ENCODE measurements at regions not wholly inside any gene's neighbourhood (a gene's known extent, or its start where the extent isn't known, plus 50 kb on each side); places are given as distances from the start of the nearest gene placed in this dataset.

GRCh38 chr2:173663835-173664512 lies 301.2 kb downstream of the SP3 start:
- no peak overlapping the region for H3K27ac ChIP-seq (ENCODE audit: low read depth in 2 of 2, low read length in 2 of 2)
- H3K27me3 ChIP-seq (ENCODE audit: control insufficient read depth in 2 of 2, insufficient read depth in 2 of 2, low read length in 2 of 2): no peaks in the 10 kb centered on the region
- no peaks in the 10 kb centered on the region for H3K4me1 ChIP-seq (ENCODE audit: control insufficient read depth in 2 of 2, insufficient read depth in 2 of 2, low read length in 2 of 2)
- no peak overlapping the region for H3K9ac ChIP-seq (ENCODE audit: low read depth in 1 of 2, low read length in 2 of 2)
- H3K36me3 ChIP-seq (ENCODE audit: control insufficient read depth in 2 of 2, insufficient read depth in 2 of 2, low read length in 2 of 2): no peaks in the 10 kb centered on the region
- no peak overlapping the region for H3K4me3 ChIP-seq (ENCODE audit: low read length in 2 of 2)
- H3K9me3 ChIP-seq (ENCODE audit: control insufficient read depth in 2 of 2, low read length in 2 of 2): no peaks in the 10 kb centered on the region

- Histone ChIP-seq H3K9me3 (ENCODE audit: control insufficient read depth in 2 of 2, low read length in 2 of 2) (no peaks in the 10 kb centered on the region), H3K27ac (ENCODE audit: low read depth in 2 of 2, low read length in 2 of 2) (no peak overlapping the region), H3K4me1 (ENCODE audit: control insufficient read depth in 2 of 2, insufficient read depth in 2 of 2, low read length in 2 of 2) (no peaks in the 10 kb centered on the region)
Observed at GRCh38 chr2:173664513-173664910, 300.7 kb downstream of the SP3 start.

GRCh38 chr2:173666171-173666888 lies 298.8 kb downstream of the SP3 start:
- H3K27ac ChIP-seq (ENCODE audit: low read depth in 2 of 2, low read length in 2 of 2): no peak overlapping the region
- H3K4me1 ChIP-seq (ENCODE audit: control insufficient read depth in 2 of 2, insufficient read depth in 2 of 2, low read length in 2 of 2): no peaks in the 10 kb centered on the region
- no peak overlapping the region for H3K9ac ChIP-seq (ENCODE audit: low read depth in 1 of 2, low read length in 2 of 2)
- H3K4me3 ChIP-seq (ENCODE audit: low read length in 2 of 2): no peak overlapping the region
- no peaks in the 10 kb centered on the region for H3K27me3 ChIP-seq (ENCODE audit: control insufficient read depth in 2 of 2, insufficient read depth in 2 of 2, low read length in 2 of 2)
- no peaks in the 10 kb centered on the region for H3K9me3 ChIP-seq (ENCODE audit: control insufficient read depth in 2 of 2, low read length in 2 of 2)
- no peaks in the 10 kb centered on the region for H3K36me3 ChIP-seq (ENCODE audit: control insufficient read depth in 2 of 2, insufficient read depth in 2 of 2, low read length in 2 of 2)

More at GRCh38 chr2:173664513-173664910, 300.7 kb downstream of the SP3 start:
- H3K4me3 ChIP-seq (ENCODE audit: low read length in 2 of 2): no peak overlapping the region
- no peak overlapping the region for H3K9ac ChIP-seq (ENCODE audit: low read depth in 1 of 2, low read length in 2 of 2)
- no peaks in the 10 kb centered on the region for H3K36me3 ChIP-seq (ENCODE audit: control insufficient read depth in 2 of 2, insufficient read depth in 2 of 2, low read length in 2 of 2)
- H3K27me3 ChIP-seq (ENCODE audit: control insufficient read depth in 2 of 2, insufficient read depth in 2 of 2, low read length in 2 of 2): no peaks in the 10 kb centered on the region

GRCh38 chr2:173667014-173667413 lies 298.2 kb downstream of the SP3 start:
- no peaks in the 10 kb centered on the region for H3K9me3 ChIP-seq (ENCODE audit: control insufficient read depth in 2 of 2, low read length in 2 of 2)
- no peak overlapping the region for H3K27ac ChIP-seq (ENCODE audit: low read depth in 2 of 2, low read length in 2 of 2)
- H3K27me3 ChIP-seq (ENCODE audit: control insufficient read depth in 2 of 2, insufficient read depth in 2 of 2, low read length in 2 of 2): no peaks in the 10 kb centered on the region
- no peak overlapping the region for H3K9ac ChIP-seq (ENCODE audit: low read depth in 1 of 2, low read length in 2 of 2)
- no peaks in the 10 kb centered on the region for H3K4me1 ChIP-seq (ENCODE audit: control insufficient read depth in 2 of 2, insufficient read depth in 2 of 2, low read length in 2 of 2)
- no peak overlapping the region for H3K4me3 ChIP-seq (ENCODE audit: low read length in 2 of 2)
- H3K36me3 ChIP-seq (ENCODE audit: control insufficient read depth in 2 of 2, insufficient read depth in 2 of 2, low read length in 2 of 2): no peaks in the 10 kb centered on the region

- H3K36me3 ChIP-seq (ENCODE audit: control insufficient read depth in 2 of 2, insufficient read depth in 2 of 2, low read length in 2 of 2): no peaks in the 10 kb centered on the region
- H3K4me3 ChIP-seq (ENCODE audit: low read length in 2 of 2): no peak overlapping the region
- no peak overlapping the region for H3K27ac ChIP-seq (ENCODE audit: low read depth in 2 of 2, low read length in 2 of 2)
- no peak overlapping the region for H3K9ac ChIP-seq (ENCODE audit: low read depth in 1 of 2, low read length in 2 of 2)
- H3K4me1 ChIP-seq (ENCODE audit: control insufficient read depth in 2 of 2, insufficient read depth in 2 of 2, low read length in 2 of 2): no peaks in the 10 kb centered on the region
- no peaks in the 10 kb centered on the region for H3K27me3 ChIP-seq (ENCODE audit: control insufficient read depth in 2 of 2, insufficient read depth in 2 of 2, low read length in 2 of 2)
- no peaks in the 10 kb centered on the region for H3K9me3 ChIP-seq (ENCODE audit: control insufficient read depth in 2 of 2, low read length in 2 of 2)
Observed at GRCh38 chr2:173667415-173667814, 297.8 kb downstream of the SP3 start.

GRCh38 chr2:173669271-173669853 lies 295.8 kb downstream of the SP3 start:
- Histone ChIP-seq H3K4me3 (ENCODE audit: low read length in 2 of 2) (no peak overlapping the region), H3K27me3 (ENCODE audit: control insufficient read depth in 2 of 2, insufficient read depth in 2 of 2, low read length in 2 of 2) (no peaks in the 10 kb centered on the region), H3K9ac (ENCODE audit: low read depth in 1 of 2, low read length in 2 of 2) (no peak overlapping the region), H3K4me1 (ENCODE audit: control insufficient read depth in 2 of 2, insufficient read depth in 2 of 2, low read length in 2 of 2) (no peaks in the 10 kb centered on the region), H3K9me3 (ENCODE audit: control insufficient read depth in 2 of 2, low read length in 2 of 2) (no peaks in the 10 kb centered on the region), H3K36me3 (ENCODE audit: control insufficient read depth in 2 of 2, insufficient read depth in 2 of 2, low read length in 2 of 2) (no peaks in the 10 kb centered on the region), H3K27ac (ENCODE audit: low read depth in 2 of 2, low read length in 2 of 2) (no peak overlapping the region)

- no peaks in the 10 kb centered on the region for H3K4me1 ChIP-seq (ENCODE audit: control insufficient read depth in 2 of 2, insufficient read depth in 2 of 2, low read length in 2 of 2)
- no peaks in the 10 kb centered on the region for H3K36me3 ChIP-seq (ENCODE audit: control insufficient read depth in 2 of 2, insufficient read depth in 2 of 2, low read length in 2 of 2)
- no peak overlapping the region for H3K4me3 ChIP-seq (ENCODE audit: low read length in 2 of 2)
- no peak overlapping the region for H3K9ac ChIP-seq (ENCODE audit: low read depth in 1 of 2, low read length in 2 of 2)
- H3K27me3 ChIP-seq (ENCODE audit: control insufficient read depth in 2 of 2, insufficient read depth in 2 of 2, low read length in 2 of 2): no peaks in the 10 kb centered on the region
- H3K27ac ChIP-seq (ENCODE audit: low read depth in 2 of 2, low read length in 2 of 2): no peak overlapping the region
- no peaks in the 10 kb centered on the region for H3K9me3 ChIP-seq (ENCODE audit: control insufficient read depth in 2 of 2, low read length in 2 of 2)
Observed at GRCh38 chr2:173669888-173670287, 295.3 kb downstream of the SP3 start.

GRCh38 chr2:173672573-173673340 lies 292.4 kb downstream of the SP3 start:
- no peaks in the 10 kb centered on the region for H3K4me1 ChIP-seq (ENCODE audit: control insufficient read depth in 2 of 2, insufficient read depth in 2 of 2, low read length in 2 of 2)
- H3K27ac ChIP-seq (ENCODE audit: low read depth in 2 of 2, low read length in 2 of 2): no peak overlapping the region
- no peaks in the 10 kb centered on the region for H3K9me3 ChIP-seq (ENCODE audit: control insufficient read depth in 2 of 2, low read length in 2 of 2)
- H3K27me3 ChIP-seq (ENCODE audit: control insufficient read depth in 2 of 2, insufficient read depth in 2 of 2, low read length in 2 of 2): no peaks in the 10 kb centered on the region
- H3K9ac ChIP-seq (ENCODE audit: low read depth in 1 of 2, low read length in 2 of 2): no peak overlapping the region
- H3K36me3 ChIP-seq (ENCODE audit: control insufficient read depth in 2 of 2, insufficient read depth in 2 of 2, low read length in 2 of 2): no peaks in the 10 kb centered on the region
- H3K4me3 ChIP-seq (ENCODE audit: low read length in 2 of 2): no peak overlapping the region

- H3K9me3 ChIP-seq (ENCODE audit: control insufficient read depth in 2 of 2, low read length in 2 of 2): no peaks in the 10 kb centered on the region
- H3K27me3 ChIP-seq (ENCODE audit: control insufficient read depth in 2 of 2, insufficient read depth in 2 of 2, low read length in 2 of 2): no peaks in the 10 kb centered on the region
Observed at GRCh38 chr2:173673640-173674039, 291.5 kb downstream of the SP3 start.

GRCh38 chr2:173676647-173677046 lies 288.5 kb downstream of the SP3 start:
- H3K27me3 ChIP-seq (ENCODE audit: control insufficient read depth in 2 of 2, insufficient read depth in 2 of 2, low read length in 2 of 2): no peaks in the 10 kb centered on the region
- H3K9me3 ChIP-seq (ENCODE audit: control insufficient read depth in 2 of 2, low read length in 2 of 2): peaks cover 0 to 3% of the 10 kb centered on the region in 2 donors
- H3K4me1 ChIP-seq (ENCODE audit: control insufficient read depth in 2 of 2, insufficient read depth in 2 of 2, low read length in 2 of 2): no peaks in the 10 kb centered on the region
- H3K9ac ChIP-seq (ENCODE audit: low read depth in 1 of 2, low read length in 2 of 2): no peak overlapping the region
- H3K36me3 ChIP-seq (ENCODE audit: control insufficient read depth in 2 of 2, insufficient read depth in 2 of 2, low read length in 2 of 2): no peaks in the 10 kb centered on the region
- no peak overlapping the region for H3K4me3 ChIP-seq (ENCODE audit: low read length in 2 of 2)
- H3K27ac ChIP-seq (ENCODE audit: low read depth in 2 of 2, low read length in 2 of 2): no peak overlapping the region

More at GRCh38 chr2:173673640-173674039, 291.5 kb downstream of the SP3 start:
- Histone ChIP-seq H3K4me1 (ENCODE audit: control insufficient read depth in 2 of 2, insufficient read depth in 2 of 2, low read length in 2 of 2) (no peaks in the 10 kb centered on the region), H3K36me3 (ENCODE audit: control insufficient read depth in 2 of 2, insufficient read depth in 2 of 2, low read length in 2 of 2) (no peaks in the 10 kb centered on the region), H3K27ac (ENCODE audit: low read depth in 2 of 2, low read length in 2 of 2) (no peak overlapping the region), H3K9ac (ENCODE audit: low read depth in 1 of 2, low read length in 2 of 2) (no peak overlapping the region), H3K4me3 (ENCODE audit: low read length in 2 of 2) (no peak overlapping the region)

Measured in mucosa of rectum (tissue), 2 donors.